GM13976 (cell line): ENCODE measurements at regions not wholly inside any gene's neighbourhood (a gene's known extent, or its start where the extent isn't known, plus 50 kb on each side); places are given as distances from the start of the nearest gene placed in this dataset.

Source experiments
- DNase-seq: peaks from one replicate; pipeline ENCODE4 v3.0.0; 2012; ENCODE audit warnings: low spot score
- in situ Hi-C: fragments of 300-500 bp; cut with MboI; formaldehyde crosslinking; loops from one replicate; pipeline ENCODE4 v1.12.0; 2022; ENCODE audit warnings: low sequenced_read_pairs, mixed read lengths, inconsistent platforms; ENCODE audit not compliant: unreplicated experiment
- TF ChIP-seq, protein P1 (sequence below): IDR thresholded peaks from 2 replicates; pipeline ENCODE4 v1.5.1; 2012; ENCODE audit warnings: borderline replicate concordance, mild to moderate bottlenecking; ENCODE audit not compliant: insufficient read depth; ENCODE audit errors: extremely low read depth, missing control alignments, control extremely low read depth

GRCh38 chr15:62880278-62880677, 162.3 kb upstream of the TPM1 start:
- no peak for DNase-seq
- TF ChIP-seq, protein P1, sequence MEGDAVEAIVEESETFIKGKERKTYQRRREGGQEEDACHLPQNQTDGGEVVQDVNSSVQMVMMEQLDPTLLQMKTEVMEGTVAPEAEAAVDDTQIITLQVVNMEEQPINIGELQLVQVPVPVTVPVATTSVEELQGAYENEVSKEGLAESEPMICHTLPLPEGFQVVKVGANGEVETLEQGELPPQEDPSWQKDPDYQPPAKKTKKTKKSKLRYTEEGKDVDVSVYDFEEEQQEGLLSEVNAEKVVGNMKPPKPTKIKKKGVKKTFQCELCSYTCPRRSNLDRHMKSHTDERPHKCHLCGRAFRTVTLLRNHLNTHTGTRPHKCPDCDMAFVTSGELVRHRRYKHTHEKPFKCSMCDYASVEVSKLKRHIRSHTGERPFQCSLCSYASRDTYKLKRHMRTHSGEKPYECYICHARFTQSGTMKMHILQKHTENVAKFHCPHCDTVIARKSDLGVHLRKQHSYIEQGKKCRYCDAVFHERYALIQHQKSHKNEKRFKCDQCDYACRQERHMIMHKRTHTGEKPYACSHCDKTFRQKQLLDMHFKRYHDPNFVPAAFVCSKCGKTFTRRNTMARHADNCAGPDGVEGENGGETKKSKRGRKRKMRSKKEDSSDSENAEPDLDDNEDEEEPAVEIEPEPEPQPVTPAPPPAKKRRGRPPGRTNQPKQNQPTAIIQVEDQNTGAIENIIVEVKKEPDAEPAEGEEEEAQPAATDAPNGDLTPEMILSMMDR = no peak
- in situ Hi-C loops = no loop called here

DNA sequence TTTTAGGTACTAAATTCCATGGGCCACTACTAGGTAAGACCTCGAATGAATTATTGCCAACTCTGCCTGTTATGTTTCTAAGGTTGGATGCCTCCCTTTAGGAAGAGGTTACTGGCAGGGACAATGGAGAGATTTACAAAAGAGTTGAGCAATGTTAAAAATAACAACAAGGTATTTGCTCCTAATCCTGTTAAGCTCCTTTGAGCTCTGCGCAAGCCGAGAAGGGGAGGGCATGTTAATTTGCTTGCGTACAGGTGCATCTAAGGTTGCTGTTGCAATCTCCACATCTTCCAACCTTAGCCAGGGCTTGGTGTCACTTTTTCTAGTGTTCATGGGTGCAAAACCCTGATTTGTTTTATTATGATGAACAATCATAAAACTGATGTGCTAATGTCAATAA, 161.5 kb upstream of the TPM1 start:
- DNase-seq = no peak
- in situ Hi-C loops = no loop called here
- TF ChIP-seq, protein P1 = no peak

- in situ Hi-C loops = no loop called here
- TF ChIP-seq, protein P1 = no peak
- no peak for DNase-seq
These were observed 158.5 kb upstream of the TPM1 start for GRCh38 chr15:62883938-62884479.

DNA sequence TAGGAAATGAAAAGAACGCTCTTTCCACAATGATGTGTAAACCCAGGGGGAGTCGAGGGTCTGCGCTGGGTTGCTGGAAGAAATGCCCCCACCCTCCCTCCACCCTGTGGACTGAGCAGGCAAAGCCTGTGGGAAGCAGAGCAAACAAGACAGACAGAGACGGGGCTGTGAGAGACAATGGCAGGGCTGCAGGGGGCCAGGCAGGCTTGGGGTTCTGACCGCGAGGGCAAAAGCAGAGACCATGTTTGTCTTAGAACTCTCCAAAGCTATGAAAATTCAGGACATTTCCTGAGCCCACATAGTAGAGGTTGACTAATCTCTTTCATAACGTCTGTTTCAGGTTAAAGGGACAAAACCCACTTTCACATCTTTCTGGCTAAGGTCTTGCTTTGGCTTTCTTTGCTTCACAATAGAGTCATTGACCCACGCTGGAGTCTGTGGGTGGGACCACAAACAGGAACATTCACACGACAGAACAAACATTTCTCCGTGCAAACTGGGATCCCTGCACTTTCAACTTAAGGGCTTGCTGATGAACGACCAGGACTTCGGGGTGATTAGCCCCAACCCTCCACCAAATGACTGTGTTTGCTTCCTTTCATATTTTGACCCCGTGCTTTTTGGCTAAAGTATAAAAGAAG, 156.0 kb upstream of the TPM1 start:
- in situ Hi-C loops = no loop called here
- TF ChIP-seq, protein P1 = no peak
- no peak for DNase-seq

DNA sequence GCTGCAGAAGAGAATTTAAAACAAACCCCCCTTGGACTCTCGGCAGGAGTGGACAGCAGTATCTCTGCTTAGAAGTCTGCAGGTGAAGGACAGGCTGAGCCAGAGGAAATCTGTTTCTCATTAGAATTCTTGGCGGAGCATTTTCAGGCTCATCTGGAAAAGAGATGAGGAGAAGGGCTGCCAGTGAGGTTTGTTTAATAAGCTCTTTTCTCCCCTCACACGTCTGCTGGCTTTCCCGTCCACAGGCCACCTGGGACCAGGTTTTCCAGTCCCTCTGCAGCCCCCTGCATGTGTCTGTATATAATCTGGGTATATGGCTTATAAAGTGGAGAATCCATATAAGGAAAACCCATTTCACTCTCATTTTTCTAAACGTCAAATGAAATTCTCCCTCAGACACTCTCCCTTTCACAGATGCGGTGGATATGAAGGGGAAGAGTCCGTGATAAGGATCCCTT, 155.4 kb upstream of the TPM1 start:
- in situ Hi-C loops = no loop called here
- TF ChIP-seq, protein P1 = no peak
- no peak for DNase-seq

DNA sequence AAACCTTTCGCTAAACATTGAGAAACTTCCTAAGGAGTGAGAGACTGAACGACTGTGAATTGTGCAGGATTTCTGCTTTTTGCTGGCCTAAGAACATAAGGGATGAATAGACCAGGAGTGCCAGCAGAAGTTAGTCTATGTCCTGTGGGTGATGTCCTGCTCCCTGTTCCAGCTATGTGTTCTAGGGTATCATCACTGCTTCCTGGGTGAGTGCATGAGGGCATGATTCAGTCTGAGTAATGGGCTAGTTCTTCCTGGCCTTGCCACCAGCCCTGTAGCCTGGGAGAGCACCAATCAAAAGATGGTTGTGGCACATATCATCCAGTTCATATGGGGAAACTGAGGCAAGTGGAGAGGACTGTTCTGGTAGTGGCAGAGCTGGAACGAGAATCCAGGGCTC, 153.9 kb upstream of the TPM1 start:
- no peak for DNase-seq

More for the DNA sequence above, 153.9 kb upstream of the TPM1 start:
- in situ Hi-C loops = no loop called here
- TF ChIP-seq, protein P1 = no peak
